ENCODE measurements at regions not wholly inside any gene's neighbourhood (a gene's known extent, or its start where the extent isn't known, plus 50 kb on each side); places are given as distances from the start of the nearest gene placed in this dataset.
"Not testable (repeated sequence)": the region's sequence is repeated elsewhere in the genome, so short reads cannot be mapped to it uniquely, and the experiment has no call there.

DNA sequence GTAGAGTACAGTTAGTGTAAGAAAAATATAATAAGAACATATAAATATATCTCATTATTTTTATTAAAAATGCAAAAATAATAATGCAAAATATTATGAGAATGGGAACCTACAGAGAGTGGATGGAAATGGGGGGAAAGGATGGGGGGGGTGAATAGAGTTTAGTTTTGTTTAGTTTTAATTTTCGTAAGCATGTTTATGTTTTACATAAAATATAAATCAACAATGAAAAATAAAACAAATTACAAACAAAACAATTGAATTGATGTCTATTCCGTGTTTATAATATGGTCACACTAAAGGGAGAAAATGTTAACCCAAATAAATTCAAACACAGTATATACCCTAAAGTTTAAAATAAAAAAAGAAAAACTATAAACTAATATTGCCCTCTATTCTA is 1717.4 kb upstream of the SPRY2 start:
- no peak overlapping the region for H3K4me3 ChIP-seq
- H3K4me1 ChIP-seq = no peaks in the 10 kb centered on the region
- no peaks in the 10 kb centered on the region for H3K36me3 ChIP-seq
- DNase-seq (ENCODE audit: low spot score) = no peak
- no peaks in the 10 kb centered on the region for H3K27me3 ChIP-seq
- H3K9me3 ChIP-seq = no peaks in the 10 kb centered on the region
- no peak overlapping the region for H3K27ac ChIP-seq
- TF ChIP-seq, protein P1, sequence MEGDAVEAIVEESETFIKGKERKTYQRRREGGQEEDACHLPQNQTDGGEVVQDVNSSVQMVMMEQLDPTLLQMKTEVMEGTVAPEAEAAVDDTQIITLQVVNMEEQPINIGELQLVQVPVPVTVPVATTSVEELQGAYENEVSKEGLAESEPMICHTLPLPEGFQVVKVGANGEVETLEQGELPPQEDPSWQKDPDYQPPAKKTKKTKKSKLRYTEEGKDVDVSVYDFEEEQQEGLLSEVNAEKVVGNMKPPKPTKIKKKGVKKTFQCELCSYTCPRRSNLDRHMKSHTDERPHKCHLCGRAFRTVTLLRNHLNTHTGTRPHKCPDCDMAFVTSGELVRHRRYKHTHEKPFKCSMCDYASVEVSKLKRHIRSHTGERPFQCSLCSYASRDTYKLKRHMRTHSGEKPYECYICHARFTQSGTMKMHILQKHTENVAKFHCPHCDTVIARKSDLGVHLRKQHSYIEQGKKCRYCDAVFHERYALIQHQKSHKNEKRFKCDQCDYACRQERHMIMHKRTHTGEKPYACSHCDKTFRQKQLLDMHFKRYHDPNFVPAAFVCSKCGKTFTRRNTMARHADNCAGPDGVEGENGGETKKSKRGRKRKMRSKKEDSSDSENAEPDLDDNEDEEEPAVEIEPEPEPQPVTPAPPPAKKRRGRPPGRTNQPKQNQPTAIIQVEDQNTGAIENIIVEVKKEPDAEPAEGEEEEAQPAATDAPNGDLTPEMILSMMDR (IDR thresholded peaks at IDR 0.05) = no peak

DNA sequence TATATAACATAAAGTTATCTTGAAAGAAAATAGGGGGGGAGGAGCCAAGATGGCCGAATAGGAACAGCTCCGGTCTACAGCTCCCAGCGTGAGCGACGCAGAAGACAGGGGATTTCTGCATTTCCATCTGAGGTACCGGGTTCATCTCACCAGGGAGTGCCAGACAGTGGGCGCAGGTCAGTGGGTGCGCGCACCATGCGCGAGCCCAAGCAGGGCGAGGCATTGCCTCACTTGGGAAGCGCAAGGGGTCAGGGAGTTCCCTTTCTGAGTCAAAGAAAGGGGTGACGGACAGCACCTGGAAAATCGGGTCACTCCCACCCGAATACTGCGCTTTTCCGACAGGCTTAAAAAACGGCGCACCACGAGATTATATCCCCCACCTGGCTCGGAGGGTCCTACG is 1704.4 kb upstream of the SPRY2 start:
- H3K36me3 ChIP-seq; DNase-seq (ENCODE audit: low spot score); H3K4me3 ChIP-seq; H3K27ac ChIP-seq; H3K4me1 ChIP-seq; H3K27me3 ChIP-seq; H3K9me3 ChIP-seq: not testable (repeated sequence)

DNA sequence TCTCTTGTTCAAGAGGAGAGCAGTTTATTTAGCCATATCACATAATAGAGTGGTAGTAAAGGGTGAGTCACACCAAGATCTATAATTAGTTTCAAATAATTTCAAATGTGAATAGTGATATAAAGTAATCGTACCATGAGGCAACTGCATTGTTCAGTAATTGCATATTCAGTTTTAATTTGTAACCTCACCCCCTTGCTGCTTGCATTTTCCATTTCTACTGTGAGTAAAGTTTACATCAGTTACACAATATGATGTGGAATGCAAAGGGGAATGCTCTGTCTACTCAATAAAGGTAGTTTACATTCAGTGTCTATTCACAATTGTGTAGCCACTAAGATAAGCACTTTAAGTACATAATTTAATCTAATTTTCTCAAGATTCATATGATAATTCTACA is 1695.7 kb upstream of the SPRY2 start:
- H3K36me3 ChIP-seq = no peaks in the 10 kb centered on the region
- H3K4me3 ChIP-seq = no peak overlapping the region
- no peak overlapping the region for H3K27ac ChIP-seq
- DNase-seq (ENCODE audit: low spot score) = no peak
- no peaks in the 10 kb centered on the region for H3K4me1 ChIP-seq
- TF ChIP-seq, protein P1 (IDR thresholded peaks at IDR 0.05) = no peak
- H3K27me3 ChIP-seq = no peaks in the 10 kb centered on the region
- no peaks in the 10 kb centered on the region for H3K9me3 ChIP-seq

DNA sequence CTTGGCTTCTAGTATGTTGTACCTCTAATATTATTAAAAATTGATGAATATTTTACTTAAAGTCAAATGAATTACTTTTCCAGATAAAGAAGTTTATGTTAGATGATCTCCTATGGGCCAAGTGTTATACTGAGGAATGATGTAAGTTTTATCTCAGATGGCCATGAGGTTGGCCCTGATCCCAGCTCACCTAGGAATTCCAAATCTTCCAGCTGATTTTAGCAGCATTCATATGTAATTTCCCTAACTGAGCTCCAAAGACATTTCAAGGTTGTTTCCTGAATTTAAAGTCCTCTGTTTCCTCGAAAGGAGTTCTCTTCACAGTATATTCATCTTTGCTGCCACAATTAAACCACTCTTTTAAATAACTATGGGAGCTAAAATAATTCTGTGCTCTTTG is 1670.4 kb upstream of the SPRY2 start:
- TF ChIP-seq, protein P1 (IDR thresholded peaks at IDR 0.05) = no peak
- no peak for DNase-seq (ENCODE audit: low spot score)
- Histone ChIP-seq H3K27me3 (no peaks in the 10 kb centered on the region), H3K9me3 (no peaks in the 10 kb centered on the region), H3K4me3 (no peak overlapping the region), H3K4me1 (no peaks in the 10 kb centered on the region), H3K27ac (no peak overlapping the region), H3K36me3 (no peaks in the 10 kb centered on the region)

DNA sequence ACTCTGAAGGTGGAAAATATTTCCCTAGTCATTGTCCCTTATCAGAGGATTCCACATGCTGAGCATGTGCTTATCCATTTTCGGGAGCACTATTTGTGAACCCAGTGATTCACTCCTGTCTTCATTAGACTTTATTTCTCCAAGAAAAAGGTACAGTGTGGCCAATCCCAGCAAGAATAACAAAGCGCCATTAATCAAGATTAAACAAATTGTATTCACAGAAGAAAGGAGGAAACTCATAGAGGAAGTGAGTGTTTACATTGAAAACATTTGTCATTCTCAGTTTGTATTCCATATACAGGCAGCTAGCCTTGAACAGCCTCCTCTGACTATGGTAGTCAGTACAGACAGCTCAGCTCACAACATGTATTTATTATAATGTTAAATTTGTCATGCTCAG is 1669.9 kb upstream of the SPRY2 start:
- no peak overlapping the region for H3K27ac ChIP-seq
- DNase-seq (ENCODE audit: low spot score) = no peak
- TF ChIP-seq, protein P1 (IDR thresholded peaks at IDR 0.05) = no peak
- H3K4me3 ChIP-seq = no peak overlapping the region
- H3K4me1 ChIP-seq = no peaks in the 10 kb centered on the region
- H3K9me3 ChIP-seq = no peaks in the 10 kb centered on the region
- no peaks in the 10 kb centered on the region for H3K36me3 ChIP-seq
- H3K27me3 ChIP-seq = no peaks in the 10 kb centered on the region

DNA sequence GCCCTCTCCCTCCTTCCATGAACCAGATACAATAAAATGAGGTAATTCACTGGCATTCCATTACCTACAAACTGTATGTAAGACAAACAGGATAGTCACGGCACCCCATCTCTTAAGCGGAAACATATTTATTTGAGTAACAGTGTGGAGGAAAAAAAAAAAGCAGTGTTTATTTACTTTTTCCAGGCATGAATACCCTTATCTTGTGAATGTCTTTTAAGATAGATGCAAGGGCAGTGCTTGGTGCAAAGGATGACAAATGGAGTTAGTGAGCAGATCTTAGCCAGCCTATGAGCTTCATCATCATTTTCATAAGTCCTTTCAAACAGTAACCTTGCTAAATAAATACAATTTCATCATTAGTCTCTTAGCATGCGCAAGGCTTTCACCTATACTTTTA is 1661.8 kb upstream of the SPRY2 start:
- TF ChIP-seq, protein P1 (IDR thresholded peaks at IDR 0.05) = no peak
- Histone ChIP-seq H3K27ac (no peak overlapping the region), H3K4me3 (no peak overlapping the region), H3K27me3 (no peaks in the 10 kb centered on the region), H3K4me1 (no peaks in the 10 kb centered on the region), H3K9me3 (no peaks in the 10 kb centered on the region), H3K36me3 (no peaks in the 10 kb centered on the region)
- DNase-seq (ENCODE audit: low spot score) = no peak
